H9 (cell line): ENCODE measurements at regions not wholly inside any gene's neighbourhood (a gene's known extent, or its start where the extent isn't known, plus 50 kb on each side); places are given as distances from the start of the nearest gene placed in this dataset.

Experiments
- DNase-seq: peaks from one replicate; pipeline ENCODE4 v3.0.0-alpha.2; 2017
- H2AFZ ChIP-seq: one replicate; pipeline ENCODE4 v1.6.1; 2013; ENCODE audit warnings: mild to moderate bottlenecking, low read length, control low read depth, moderate library complexity
- H2AK5ac ChIP-seq: 2 replicates; pipeline ENCODE4 v1.6.1; 2013; ENCODE audit warnings: low read length, control low read depth, mixed read lengths; ENCODE audit not compliant: insufficient read length
- H2BK120ac ChIP-seq: one replicate; pipeline ENCODE4 v1.6.1; 2013; ENCODE audit warnings: low read depth, mild to moderate bottlenecking, low read length, control low read depth, inconsistent platforms; ENCODE audit not compliant: poor library complexity, severe bottlenecking
- H2BK12ac ChIP-seq: 2 replicates; pipeline ENCODE4 v1.6.1; 2013; ENCODE audit warnings: low read length, control low read depth, mixed read lengths, low read depth; ENCODE audit not compliant: insufficient read length
- H2BK15ac ChIP-seq: 2 replicates; pipeline ENCODE4 v1.6.1; 2013; ENCODE audit warnings: low read depth, low read length, control low read depth
- H2BK20ac ChIP-seq: one replicate; pipeline ENCODE4 v1.6.1; 2013; ENCODE audit warnings: low read depth, mild to moderate bottlenecking, low read length, control low read depth, inconsistent platforms; ENCODE audit not compliant: poor library complexity, severe bottlenecking
- H2BK5ac ChIP-seq: 2 replicates; pipeline ENCODE4 v1.6.1; 2013; ENCODE audit warnings: low read length, control low read depth, mixed read lengths; ENCODE audit not compliant: insufficient read length
- H3K14ac ChIP-seq: 2 replicates; pipeline ENCODE4 v1.6.1; 2013; ENCODE audit warnings: low read length, control low read depth; ENCODE audit not compliant: insufficient read depth
- H3K18ac ChIP-seq: 2 replicates; pipeline ENCODE4 v1.6.1; 2013; ENCODE audit warnings: low read depth, mild to moderate bottlenecking, mixed read lengths, low read length, control low read depth; ENCODE audit not compliant: insufficient read length
- H3K23ac ChIP-seq: 2 replicates; pipeline ENCODE4 v1.6.1; 2013; ENCODE audit warnings: low read length, control low read depth, mixed read lengths, low read depth; ENCODE audit not compliant: insufficient read length
- H3K23me2 ChIP-seq: 2 replicates; pipeline ENCODE4 v1.6.1; 2013; ENCODE audit warnings: low read depth, mild to moderate bottlenecking, mixed read lengths, low read length, control low read depth; ENCODE audit not compliant: insufficient read length, poor library complexity, severe bottlenecking
- H3K27ac ChIP-seq: 2 replicates; pipeline ENCODE4 v1.5.1; 2013; ENCODE audit warnings: low read length, control low read depth, mixed read lengths, low read depth; ENCODE audit not compliant: insufficient read length
- H3K27me3 ChIP-seq: 2 replicates; pipeline ENCODE4 v1.6.1; 2013; ENCODE audit warnings: low read length, control low read depth, inconsistent platforms; ENCODE audit not compliant: insufficient read depth
- H3K4ac ChIP-seq: 2 replicates; pipeline ENCODE4 v1.6.1; 2013; ENCODE audit warnings: low read depth, mild to moderate bottlenecking, control low read depth, inconsistent platforms, low read length, moderate library complexity
- H3K4me1 ChIP-seq: 2 replicates; pipeline ENCODE4 v1.6.1; 2013; ENCODE audit warnings: low read length, control low read depth, inconsistent platforms; ENCODE audit not compliant: insufficient read depth
- H3K4me2 ChIP-seq: 2 replicates; pipeline ENCODE4 v1.6.1; 2013; ENCODE audit warnings: low read length, control low read depth, mixed read lengths; ENCODE audit not compliant: insufficient read length, insufficient read depth
- H3K56ac ChIP-seq: 2 replicates; pipeline ENCODE4 v1.6.1; 2013; ENCODE audit warnings: low read depth, mild to moderate bottlenecking, mixed read lengths, low read length, control low read depth; ENCODE audit not compliant: insufficient read length
- H3K79me1 ChIP-seq: 2 replicates; pipeline ENCODE4 v1.6.1; 2013; ENCODE audit warnings: low read depth, mild to moderate bottlenecking, moderate library complexity, low read length, control low read depth, inconsistent platforms; ENCODE audit not compliant: insufficient read depth, poor library complexity, severe bottlenecking
- H3K79me2 ChIP-seq: 2 replicates; pipeline ENCODE4 v1.6.1; 2013; ENCODE audit warnings: low read length, control low read depth, inconsistent platforms; ENCODE audit not compliant: insufficient read depth
- H3K9ac ChIP-seq: 2 replicates; pipeline ENCODE4 v1.6.1; 2013; ENCODE audit warnings: low read length, control low read depth, mixed read lengths; ENCODE audit not compliant: insufficient read length; ENCODE audit errors: extremely low read depth
- H3K9me3 ChIP-seq: one replicate; pipeline ENCODE4 v1.6.1; 2013; ENCODE audit warnings: low read depth, low read length, inconsistent platforms; ENCODE audit not compliant: control insufficient read depth
- H3T11ph ChIP-seq: one replicate; pipeline ENCODE4 v1.6.1; 2013; ENCODE audit warnings: mild to moderate bottlenecking, low read length, control low read depth, inconsistent platforms
- H4K20me1 ChIP-seq: one replicate; pipeline ENCODE4 v1.6.1; 2013; ENCODE audit not compliant: control insufficient read depth, insufficient read length, insufficient read depth
- H4K5ac ChIP-seq: 2 replicates; pipeline ENCODE4 v1.6.1; 2013; ENCODE audit warnings: low read depth, mild to moderate bottlenecking, mixed read lengths, low read length, control low read depth; ENCODE audit not compliant: insufficient read length
- H4K8ac ChIP-seq: replicated peaks from 2 replicates; pipeline ENCODE4 v1.6.1; 2013; ENCODE audit warnings: low read length, control low read depth, mixed read lengths, low read depth; ENCODE audit not compliant: insufficient read length
- H4K91ac ChIP-seq: 2 replicates; pipeline ENCODE4 v1.6.1; 2013; ENCODE audit warnings: low read depth, mild to moderate bottlenecking, moderate library complexity, mixed read lengths, low read length, control low read depth; ENCODE audit not compliant: insufficient read length
- H3K27ac Mint-ChIP-seq, 3 experiments: 2 replicates in 2 of 3; 3 replicates in 1 of 3; pipeline ENCODE4 v1.8.0; 2020 to 2021; ENCODE audit warnings: mixed read lengths in 3 of 3, mild to moderate bottlenecking in 1 of 3, moderate library complexity in 1 of 3
- H3K27me3 Mint-ChIP-seq: 2 replicates; pipeline ENCODE4 v1.8.0; 2021; ENCODE audit warnings: low read depth, mild to moderate bottlenecking, moderate library complexity, mixed read lengths
- H3K36me3 Mint-ChIP-seq, 3 experiments: 2 replicates in 2 of 3; 3 replicates in 1 of 3; pipeline ENCODE4 v1.8.0; 2020 to 2021; ENCODE audit warnings: low read depth in 3 of 3, mixed read lengths in 3 of 3; ENCODE audit not compliant: insufficient read depth in 1 of 3
- H3K4me1 Mint-ChIP-seq, 2 experiments: 2 replicates each; pipeline ENCODE4 v1.8.0; 2020; ENCODE audit warnings: mixed read lengths in 2 of 2
- H3K4me3 Mint-ChIP-seq, 2 experiments: 2 replicates in 1 of 2; 3 replicates in 1 of 2; pipeline ENCODE4 v1.8.0; 2020 to 2021; ENCODE audit warnings: mild to moderate bottlenecking in 2 of 2, mixed read lengths in 2 of 2, moderate library complexity in 1 of 2
- H3K9me3 Mint-ChIP-seq, 2 experiments: 2 replicates in 1 of 2; 3 replicates in 1 of 2; pipeline ENCODE4 v1.8.0; 2020; ENCODE audit warnings: mild to moderate bottlenecking in 2 of 2, mixed read lengths in 2 of 2, moderate library complexity in 1 of 2
- WGBS: extraction: QIAGEN DNeasy Blood & Tissue Kit; methylation state at CpG from one replicate; pipeline ENCODE4 v1.1.7; 2013; ENCODE audit warnings: missing lambda C conversion rate, low lambda C conversion rate, mixed read lengths; ENCODE audit not compliant: insufficient read length; ENCODE audit errors: extremely low coverage; 5-methylcytosine and 5-hydroxymethylcytosine counted together
- TF ChIP-seq, protein P1 (sequence below): fragments of 200-600 bp; sonication (generic); conservative IDR thresholded peaks from 3 replicates; pipeline ENCODE4 v1.8.0; 2021; ENCODE audit warnings: antibody characterized with exemption, mild to moderate bottlenecking

DNA sequence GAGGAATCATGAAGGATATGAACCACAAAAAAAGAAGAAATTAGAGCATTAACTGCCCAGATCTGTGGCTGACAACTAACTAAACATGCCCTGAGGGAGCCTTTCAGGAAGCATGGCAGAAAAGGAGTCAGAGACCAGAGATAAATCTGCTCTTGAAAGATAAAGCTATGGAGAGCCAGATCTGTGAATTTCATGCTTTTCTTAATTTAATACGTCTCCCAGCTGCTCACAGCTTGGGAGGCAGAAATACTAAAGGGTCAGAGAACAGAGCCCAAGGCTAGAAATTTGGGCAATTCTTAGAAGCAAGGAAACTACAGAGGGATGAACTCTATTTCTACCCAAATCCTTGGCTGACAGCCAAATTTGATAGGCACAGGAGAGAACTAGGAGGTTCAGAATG lies 223.0 kb upstream of the DPP10 start:
- H3K4me1 ChIP-seq, result no peaks in the 10 kb centered on the region
- Mint-ChIP-seq H3K4me3 (no peak overlapping the region), H3K27me3 (no peaks in the 10 kb centered on the region), H3K9me3 (no peaks in the 10 kb centered on the region), H3K36me3 (no peaks in the 10 kb centered on the region), H3K4me1 (peaks cover 12 to 13% of the 10 kb centered on the region in 2 experiments), H3K27ac (no peak overlapping the region)
- no peak overlapping the region for H3K9ac ChIP-seq
- no peak overlapping the region for H2AFZ ChIP-seq
- no peak overlapping the region for H2BK20ac ChIP-seq
- H4K8ac ChIP-seq, result no peak overlapping the region
- H4K5ac ChIP-seq, result no peak overlapping the region
- no peaks in the 10 kb centered on the region for H3K79me2 ChIP-seq
- H3K23ac ChIP-seq, result no peak overlapping the region
- H2BK15ac ChIP-seq, result no peak overlapping the region
- no peak overlapping the region for H3K27ac ChIP-seq
- WGBS, result no CpG with 5 or more reads among the region's 1 CpG
- no peak overlapping the region for H2BK5ac ChIP-seq
- no peaks in the 10 kb centered on the region for H3K79me1 ChIP-seq
- no peak overlapping the region for H2AK5ac ChIP-seq
- no peaks in the 10 kb centered on the region for H3K23me2 ChIP-seq
- H2BK120ac ChIP-seq, result no peak overlapping the region
- no peak overlapping the region for H3K56ac ChIP-seq
- TF ChIP-seq, protein P1, sequence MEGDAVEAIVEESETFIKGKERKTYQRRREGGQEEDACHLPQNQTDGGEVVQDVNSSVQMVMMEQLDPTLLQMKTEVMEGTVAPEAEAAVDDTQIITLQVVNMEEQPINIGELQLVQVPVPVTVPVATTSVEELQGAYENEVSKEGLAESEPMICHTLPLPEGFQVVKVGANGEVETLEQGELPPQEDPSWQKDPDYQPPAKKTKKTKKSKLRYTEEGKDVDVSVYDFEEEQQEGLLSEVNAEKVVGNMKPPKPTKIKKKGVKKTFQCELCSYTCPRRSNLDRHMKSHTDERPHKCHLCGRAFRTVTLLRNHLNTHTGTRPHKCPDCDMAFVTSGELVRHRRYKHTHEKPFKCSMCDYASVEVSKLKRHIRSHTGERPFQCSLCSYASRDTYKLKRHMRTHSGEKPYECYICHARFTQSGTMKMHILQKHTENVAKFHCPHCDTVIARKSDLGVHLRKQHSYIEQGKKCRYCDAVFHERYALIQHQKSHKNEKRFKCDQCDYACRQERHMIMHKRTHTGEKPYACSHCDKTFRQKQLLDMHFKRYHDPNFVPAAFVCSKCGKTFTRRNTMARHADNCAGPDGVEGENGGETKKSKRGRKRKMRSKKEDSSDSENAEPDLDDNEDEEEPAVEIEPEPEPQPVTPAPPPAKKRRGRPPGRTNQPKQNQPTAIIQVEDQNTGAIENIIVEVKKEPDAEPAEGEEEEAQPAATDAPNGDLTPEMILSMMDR, result no peak
- no peak overlapping the region for H3K4ac ChIP-seq
- H3T11ph ChIP-seq, result no peak overlapping the region
- DNase-seq, result no peak
- no peak overlapping the region for H3K4me2 ChIP-seq
- no peak overlapping the region for H3K14ac ChIP-seq
- no peak overlapping the region for H2BK12ac ChIP-seq
- no peaks in the 10 kb centered on the region for H4K20me1 ChIP-seq
- no peak overlapping the region for H4K91ac ChIP-seq
- H3K27me3 ChIP-seq, result no peaks in the 10 kb centered on the region
- no peak overlapping the region for H3K18ac ChIP-seq
- no peaks in the 10 kb centered on the region for H3K9me3 ChIP-seq
